Activated naive CD8-positive, alpha-beta T cell treated with anti-CD3 and anti-CD28 coated beads, Interleukin-2, amount 50 U/mL, for 24 hours (primary cell): ENCODE measurements at regions not wholly inside any gene's neighbourhood (a gene's known extent, or its start where the extent isn't known, plus 50 kb on each side); places are given as distances from the start of the nearest gene placed in this dataset.

Experiments used
- ATAC-seq: fragments of 150-1000 bp; cut with Tn5 transposase; one replicate; pipeline ENCODE4 v1.10.0; 2021
- DNase-seq: peaks from one replicate; pipeline ENCODE4 v3.0.0; 2021
- H3K27ac Mint-ChIP-seq: one replicate; pipeline ENCODE4 v1.8.0; 2021; ENCODE audit warnings: mild to moderate bottlenecking, mixed read lengths
- H3K27me3 Mint-ChIP-seq: one replicate; pipeline ENCODE4 v1.8.0; 2021; ENCODE audit warnings: mixed read lengths
- H3K36me3 Mint-ChIP-seq: one replicate; pipeline ENCODE4 v1.8.0; 2021; ENCODE audit warnings: low read depth, mixed read lengths
- H3K4me1 Mint-ChIP-seq: one replicate; pipeline ENCODE4 v1.8.0; 2021; ENCODE audit warnings: mixed read lengths
- H3K4me3 Mint-ChIP-seq: one replicate; pipeline ENCODE4 v1.8.0; 2021; ENCODE audit warnings: mild to moderate bottlenecking, moderate library complexity, mixed read lengths
- H3K9me3 Mint-ChIP-seq: one replicate; pipeline ENCODE4 v1.8.0; 2021; ENCODE audit warnings: mixed read lengths

GRCh38 chr19:29018542-29018941 lies 194.4 kb downstream of the UQCRFS1 start:
- Mint-ChIP-seq H3K27me3 (peaks cover 4% of the 10 kb centered on the region), H3K27ac (no peak overlapping the region), H3K36me3 (no peaks in the 10 kb centered on the region), H3K4me1 (no peaks in the 10 kb centered on the region), H3K9me3 (no peaks in the 10 kb centered on the region), H3K4me3 (no peak overlapping the region)
- no peak for DNase-seq
- ATAC-seq = no peak

GRCh38 chr19:29017788-29018187 lies 195.2 kb downstream of the UQCRFS1 start:
- Mint-ChIP-seq H3K27ac (no peak overlapping the region), H3K36me3 (no peaks in the 10 kb centered on the region), H3K4me3 (no peak overlapping the region), H3K27me3 (peaks cover 4% of the 10 kb centered on the region), H3K9me3 (no peaks in the 10 kb centered on the region), H3K4me1 (no peaks in the 10 kb centered on the region)
- DNase-seq (no peak), ATAC-seq (no peak)

GRCh38 chr19:29016926-29017760 lies 195.8 kb downstream of the UQCRFS1 start:
- H3K27me3 Mint-ChIP-seq = peaks cover 4% of the 10 kb centered on the region
- no peaks in the 10 kb centered on the region for H3K9me3 Mint-ChIP-seq
- DNase-seq (no peak), ATAC-seq (no peak)
- H3K27ac Mint-ChIP-seq = no peak overlapping the region
- H3K4me1 Mint-ChIP-seq = no peaks in the 10 kb centered on the region
- no peaks in the 10 kb centered on the region for H3K36me3 Mint-ChIP-seq
- no peak overlapping the region for H3K4me3 Mint-ChIP-seq

- DNase-seq (no peak), ATAC-seq (no peak)
- no peaks in the 10 kb centered on the region for H3K36me3 Mint-ChIP-seq
- H3K27me3 Mint-ChIP-seq = peaks cover 4% of the 10 kb centered on the region
- H3K4me1 Mint-ChIP-seq = no peaks in the 10 kb centered on the region
- no peaks in the 10 kb centered on the region for H3K9me3 Mint-ChIP-seq
- H3K4me3 Mint-ChIP-seq = no peak overlapping the region
- no peak overlapping the region for H3K27ac Mint-ChIP-seq
Observed at GRCh38 chr19:29016353-29016752, 196.6 kb downstream of the UQCRFS1 start.

GRCh38 chr19:29015569-29015968 lies 197.4 kb downstream of the UQCRFS1 start:
- ATAC-seq (no peak), DNase-seq (no peak)
- Mint-ChIP-seq H3K9me3 (no peaks in the 10 kb centered on the region), H3K27me3 (peaks cover 4% of the 10 kb centered on the region), H3K4me1 (no peaks in the 10 kb centered on the region), H3K36me3 (no peaks in the 10 kb centered on the region), H3K4me3 (no peak overlapping the region), H3K27ac (no peak overlapping the region)

GRCh38 chr19:29014857-29015436 lies 198.0 kb downstream of the UQCRFS1 start:
- Mint-ChIP-seq H3K4me3 (no peak overlapping the region), H3K36me3 (no peaks in the 10 kb centered on the region), H3K9me3 (no peaks in the 10 kb centered on the region), H3K27ac (no peak overlapping the region), H3K27me3 (peaks cover 4% of the 10 kb centered on the region), H3K4me1 (no peaks in the 10 kb centered on the region)
- DNase-seq (no peak), ATAC-seq (no peak)

GRCh38 chr19:29013988-29014387 lies 199.0 kb downstream of the UQCRFS1 start:
- no peaks in the 10 kb centered on the region for H3K4me1 Mint-ChIP-seq
- ATAC-seq = no peak
- H3K9me3 Mint-ChIP-seq = no peaks in the 10 kb centered on the region
- H3K27ac Mint-ChIP-seq = no peak overlapping the region
- H3K4me3 Mint-ChIP-seq = no peak overlapping the region
- peaks cover 4% of the 10 kb centered on the region for H3K27me3 Mint-ChIP-seq
- no peaks in the 10 kb centered on the region for H3K36me3 Mint-ChIP-seq
- no peak for DNase-seq

GRCh38 chr19:29013325-29013724 lies 199.6 kb downstream of the UQCRFS1 start:
- no peaks in the 10 kb centered on the region for H3K4me1 Mint-ChIP-seq
- DNase-seq (no peak), ATAC-seq (no peak)
- H3K27ac Mint-ChIP-seq = no peak overlapping the region
- no peaks in the 10 kb centered on the region for H3K36me3 Mint-ChIP-seq
- no peak overlapping the region for H3K4me3 Mint-ChIP-seq
- H3K9me3 Mint-ChIP-seq = no peaks in the 10 kb centered on the region
- peaks cover 4% of the 10 kb centered on the region for H3K27me3 Mint-ChIP-seq

- no peak for ATAC-seq
- no peak overlapping the region for H3K27ac Mint-ChIP-seq
Observed at GRCh38 chr19:29012457-29012856, 200.5 kb downstream of the UQCRFS1 start.

GRCh38 chr19:29010276-29010675 lies 202.7 kb downstream of the UQCRFS1 start:
- no peaks in the 10 kb centered on the region for H3K4me1 Mint-ChIP-seq
- H3K27me3 Mint-ChIP-seq = peaks cover 3% of the 10 kb centered on the region
- H3K36me3 Mint-ChIP-seq = no peaks in the 10 kb centered on the region
- DNase-seq (no peak), ATAC-seq (no peak)
- no peaks in the 10 kb centered on the region for H3K9me3 Mint-ChIP-seq
- H3K27ac Mint-ChIP-seq = no peak overlapping the region
- no peak overlapping the region for H3K4me3 Mint-ChIP-seq

More at GRCh38 chr19:29012457-29012856, 200.5 kb downstream of the UQCRFS1 start:
- Mint-ChIP-seq H3K27me3 (peaks cover 3% of the 10 kb centered on the region), H3K4me1 (no peaks in the 10 kb centered on the region), H3K36me3 (no peaks in the 10 kb centered on the region), H3K9me3 (no peaks in the 10 kb centered on the region), H3K4me3 (no peak overlapping the region)
- DNase-seq = no peak

GRCh38 chr19:29006057-29006735 lies 206.8 kb downstream of the UQCRFS1 start:
- Mint-ChIP-seq H3K9me3 (no peaks in the 10 kb centered on the region), H3K27ac (no peak overlapping the region), H3K36me3 (no peaks in the 10 kb centered on the region), H3K27me3 (peaks cover 3% of the 10 kb centered on the region), H3K4me3 (no peak overlapping the region), H3K4me1 (no peaks in the 10 kb centered on the region)
- DNase-seq (no peak), ATAC-seq (no peak)

GRCh38 chr19:29004796-29005195 lies 208.2 kb downstream of the UQCRFS1 start:
- no peaks in the 10 kb centered on the region for H3K36me3 Mint-ChIP-seq
- H3K9me3 Mint-ChIP-seq = no peaks in the 10 kb centered on the region
- H3K4me1 Mint-ChIP-seq = no peaks in the 10 kb centered on the region
- DNase-seq (no peak), ATAC-seq (no peak)
- H3K4me3 Mint-ChIP-seq = no peak overlapping the region
- H3K27me3 Mint-ChIP-seq = peaks cover 3% of the 10 kb centered on the region
- no peak overlapping the region for H3K27ac Mint-ChIP-seq

GRCh38 chr19:29003641-29004409 lies 209.1 kb downstream of the UQCRFS1 start:
- Mint-ChIP-seq H3K27ac (no peak overlapping the region), H3K4me1 (no peaks in the 10 kb centered on the region), H3K9me3 (no peaks in the 10 kb centered on the region), H3K36me3 (no peaks in the 10 kb centered on the region), H3K27me3 (peaks cover 1% of the 10 kb centered on the region), H3K4me3 (no peak overlapping the region)
- ATAC-seq (no peak), DNase-seq (no peak)

GRCh38 chr19:29002336-29002735 lies 210.6 kb downstream of the UQCRFS1 start:
- ATAC-seq = no peak
- peaks cover 9% of the 10 kb centered on the region for H3K9me3 Mint-ChIP-seq
- no peak overlapping the region for H3K4me3 Mint-ChIP-seq
- H3K27ac Mint-ChIP-seq = no peak overlapping the region
- peaks cover 2% of the 10 kb centered on the region for H3K27me3 Mint-ChIP-seq
- no peak for DNase-seq
- no peaks in the 10 kb centered on the region for H3K4me1 Mint-ChIP-seq
- no peaks in the 10 kb centered on the region for H3K36me3 Mint-ChIP-seq
